HG03342 (cell line): ENCODE measurements at regions not wholly inside any gene's neighbourhood (a gene's known extent, or its start where the extent isn't known, plus 50 kb on each side); places are given as distances from the start of the nearest gene placed in this dataset.

Source experiments
- ATAC-seq: cut with Tn5 transposase; IDR thresholded peaks from one replicate; pipeline ENCODE4 v1.9.1; 2021; ENCODE audit warnings: mild to moderate bottlenecking, moderate library complexity; ENCODE audit not compliant: unreplicated experiment

DNA sequence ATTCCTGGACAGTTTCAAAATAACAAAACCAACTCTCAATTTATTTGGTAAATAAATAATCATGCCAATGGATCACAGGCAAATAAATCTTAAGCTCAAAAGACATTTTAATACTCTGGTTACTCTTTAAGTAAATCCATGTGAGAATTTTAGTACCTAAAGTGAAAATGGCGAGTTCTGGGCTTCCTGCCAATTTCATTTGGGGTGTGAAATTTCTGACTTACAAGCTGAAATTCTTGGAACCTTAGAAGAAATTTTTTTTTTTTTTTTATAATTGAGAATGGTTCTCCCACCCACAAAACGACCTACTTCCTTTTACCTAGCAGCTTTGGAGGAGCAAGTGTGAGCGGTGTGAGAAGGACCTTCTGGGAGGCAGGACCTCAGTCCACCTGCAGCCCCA lies 354.5 kb upstream of the NBEA start:
- no peak for ATAC-seq

DNA sequence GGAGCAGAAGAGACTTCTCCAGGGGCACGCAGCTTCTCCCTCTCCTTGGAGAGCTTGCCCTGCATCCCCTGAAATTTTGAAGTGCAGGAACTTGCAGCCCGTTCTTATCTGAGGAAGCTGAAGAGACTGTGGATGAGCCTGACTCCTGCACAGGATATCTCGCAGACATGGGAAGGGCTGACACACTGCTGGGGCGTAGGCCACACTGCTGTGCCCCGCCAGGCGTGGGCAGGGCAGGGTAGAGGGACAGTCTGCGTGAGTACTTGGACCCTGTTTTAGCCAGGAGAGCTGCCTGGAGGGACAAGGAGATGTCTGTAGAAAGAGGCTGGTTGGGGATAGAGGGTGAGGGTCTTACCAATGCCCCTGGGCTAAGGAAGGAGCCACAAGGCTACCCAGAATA lies 353.7 kb upstream of the NBEA start:
- ATAC-seq: no peak

DNA sequence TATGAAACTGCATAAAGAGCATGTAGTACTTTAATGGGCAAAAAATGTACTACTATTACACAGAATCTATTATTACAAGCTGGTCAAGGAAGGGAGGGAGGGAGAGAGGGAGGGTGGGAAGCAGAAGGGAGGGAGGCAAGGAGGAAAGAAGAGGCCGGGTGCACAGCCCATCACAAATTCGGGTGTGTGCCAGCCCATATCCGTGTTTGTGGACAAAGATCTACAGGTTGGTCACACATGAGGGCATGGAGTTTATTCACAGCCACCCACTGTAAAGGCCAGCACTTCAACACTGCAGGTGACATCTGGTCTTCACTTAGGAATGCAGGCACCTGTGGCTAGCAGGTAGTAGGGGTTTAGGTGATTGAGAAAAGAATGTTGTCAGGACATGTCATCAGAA lies 352.5 kb upstream of the NBEA start:
- no peak for ATAC-seq

DNA sequence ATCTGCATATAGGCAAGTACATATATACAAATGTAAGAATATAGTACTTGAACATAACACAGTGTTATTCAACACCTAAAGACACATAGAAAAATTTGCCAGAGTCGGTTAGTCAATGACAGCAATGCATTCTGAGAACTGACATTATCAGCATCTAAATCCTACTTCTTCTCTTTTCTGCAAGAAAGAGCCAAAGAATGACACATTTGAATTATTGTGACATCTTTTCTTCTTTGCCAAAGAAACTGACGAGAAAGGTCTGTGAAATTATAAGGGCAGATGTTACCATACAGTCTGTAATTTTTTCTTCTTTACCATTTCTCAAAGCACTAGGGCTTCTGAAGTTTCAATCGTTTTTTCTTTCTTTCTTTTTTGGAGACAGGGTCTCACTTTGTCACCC lies 350.9 kb upstream of the NBEA start:
- ATAC-seq: no peak

DNA sequence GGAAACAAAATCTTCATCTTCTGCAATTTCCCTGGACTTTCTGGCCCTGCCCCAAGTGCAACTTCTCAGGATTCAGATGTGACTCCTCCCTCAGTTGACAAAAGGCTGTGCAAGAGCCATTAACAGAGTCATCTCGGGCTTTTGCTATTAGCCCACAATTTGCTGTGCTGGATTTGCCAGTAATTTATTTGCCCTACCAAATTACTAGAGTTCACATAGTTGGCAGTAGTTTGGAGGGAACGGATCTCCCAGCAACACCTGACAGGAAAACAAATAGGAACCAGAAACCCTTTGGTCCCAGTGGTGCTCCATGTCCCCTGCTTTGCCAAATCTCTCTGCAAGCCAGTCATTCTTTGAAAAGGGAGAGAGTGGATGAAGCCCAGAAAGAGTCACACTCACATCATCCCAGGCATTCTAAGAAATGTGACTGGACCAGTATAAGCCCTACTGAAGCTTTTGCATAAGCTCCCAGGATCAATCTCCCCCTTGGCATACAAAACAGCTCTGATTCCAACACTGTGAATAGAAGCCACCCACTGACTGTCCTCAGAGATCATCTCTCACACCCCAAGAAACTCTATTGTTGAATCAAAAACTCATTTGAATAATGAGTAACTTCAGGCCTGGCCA lies 350.1 kb upstream of the NBEA start:
- no peak for ATAC-seq

DNA sequence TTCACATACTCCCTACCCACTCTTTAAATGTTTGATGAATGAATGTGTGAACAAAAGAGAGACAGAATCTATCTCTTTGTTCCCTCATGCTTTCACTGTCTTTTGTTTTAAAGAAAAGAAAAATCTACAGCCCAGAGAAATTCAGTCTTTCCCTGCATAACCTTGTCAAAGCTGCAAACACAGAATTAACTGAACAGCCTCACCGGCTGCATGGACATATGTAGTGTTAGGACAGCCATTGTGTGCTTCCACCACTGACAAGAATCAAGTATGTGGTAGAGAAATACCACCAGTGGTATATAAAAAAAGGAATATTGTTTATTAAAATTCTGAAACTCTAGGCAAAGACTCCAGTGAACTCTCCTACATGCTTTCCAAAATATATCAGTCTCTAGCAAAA lies 348.4 kb upstream of the NBEA start:
- no peak for ATAC-seq

DNA sequence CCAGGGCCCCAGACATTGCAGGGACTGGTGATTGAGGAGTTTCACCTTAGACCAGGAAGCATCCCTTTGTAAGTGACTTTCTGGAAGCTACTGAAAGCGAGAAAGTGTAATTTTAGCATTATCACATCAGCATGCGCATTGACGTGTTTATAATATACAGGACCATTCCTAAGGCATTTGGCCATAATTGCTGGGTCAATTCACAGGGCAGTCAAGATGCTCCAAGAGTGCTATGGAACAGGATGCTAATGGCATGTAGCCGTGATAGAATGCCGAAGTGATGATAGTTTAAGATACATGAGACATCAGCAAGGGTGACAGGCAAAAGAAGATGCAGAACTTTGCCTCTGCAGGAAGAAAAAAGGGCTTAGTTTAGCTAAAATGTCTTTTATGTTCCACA lies 347.6 kb upstream of the NBEA start:
- ATAC-seq: no peak

DNA sequence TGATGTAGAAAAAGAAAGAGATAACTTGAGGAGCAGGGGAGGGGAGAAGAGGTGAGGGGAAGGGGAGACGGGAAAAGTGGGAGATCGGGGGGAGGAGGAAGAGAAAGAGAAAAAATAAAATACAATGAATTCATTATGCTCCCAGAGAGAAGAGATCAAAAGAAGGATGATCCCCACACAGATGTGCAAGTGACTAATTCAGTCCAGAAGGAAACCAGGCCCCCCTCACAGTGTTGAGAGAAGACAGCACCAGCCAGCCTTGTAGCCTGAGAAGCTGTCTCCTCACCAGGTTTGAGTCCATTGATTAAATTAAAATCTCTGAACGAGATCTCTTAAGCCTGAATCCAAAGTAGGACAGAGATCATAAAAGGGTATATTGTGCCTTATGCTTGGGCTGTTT lies 333.7 kb upstream of the NBEA start:
- no peak for ATAC-seq

DNA sequence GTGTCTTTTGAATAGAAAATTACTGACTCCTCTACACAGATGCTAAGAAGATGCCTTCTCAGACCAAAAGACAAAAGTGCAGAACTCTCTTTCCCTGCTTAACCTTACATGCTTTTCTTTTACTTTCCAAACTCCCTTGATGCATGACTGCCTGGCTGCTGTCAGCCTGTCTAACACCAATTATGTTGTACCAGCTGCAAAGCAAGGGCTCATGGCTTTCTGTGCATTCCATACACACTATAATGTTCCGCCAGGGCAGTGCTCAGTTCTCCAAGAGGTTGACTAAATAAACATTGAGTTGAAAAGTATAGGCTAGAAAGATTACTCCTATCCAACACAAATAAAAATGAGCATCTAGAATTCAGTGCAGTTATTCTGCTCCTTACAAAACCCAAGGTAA lies 330.4 kb upstream of the NBEA start:
- no peak for ATAC-seq

DNA sequence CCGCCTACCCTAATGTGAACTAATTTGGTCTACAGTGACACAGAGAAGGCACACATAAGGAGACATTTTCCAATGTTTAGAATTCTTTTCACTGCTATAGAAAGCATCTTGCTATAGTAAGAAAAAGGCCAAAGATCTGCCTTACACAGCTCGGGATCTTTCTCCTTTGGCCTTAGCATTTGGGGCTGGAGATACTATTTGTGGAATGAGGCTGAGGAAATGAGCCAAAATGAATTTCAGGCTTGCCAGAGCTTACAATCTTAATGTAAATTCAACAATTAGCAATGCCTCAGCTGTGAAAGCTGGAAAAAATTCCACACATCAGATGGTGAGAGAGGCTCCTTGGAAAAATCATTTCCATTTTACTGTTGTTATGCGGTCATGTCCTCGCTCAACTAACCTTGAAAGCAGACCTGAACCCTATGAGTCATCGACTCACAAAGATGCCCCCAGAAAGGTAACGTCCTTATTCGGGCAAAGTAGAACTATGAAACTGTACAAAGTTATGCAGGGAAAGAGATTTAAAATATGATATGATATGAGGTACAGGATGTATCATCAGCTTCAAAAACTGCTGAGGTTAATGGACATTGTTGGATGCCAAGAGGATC lies 324.5 kb upstream of the NBEA start:
- no peak for ATAC-seq

DNA sequence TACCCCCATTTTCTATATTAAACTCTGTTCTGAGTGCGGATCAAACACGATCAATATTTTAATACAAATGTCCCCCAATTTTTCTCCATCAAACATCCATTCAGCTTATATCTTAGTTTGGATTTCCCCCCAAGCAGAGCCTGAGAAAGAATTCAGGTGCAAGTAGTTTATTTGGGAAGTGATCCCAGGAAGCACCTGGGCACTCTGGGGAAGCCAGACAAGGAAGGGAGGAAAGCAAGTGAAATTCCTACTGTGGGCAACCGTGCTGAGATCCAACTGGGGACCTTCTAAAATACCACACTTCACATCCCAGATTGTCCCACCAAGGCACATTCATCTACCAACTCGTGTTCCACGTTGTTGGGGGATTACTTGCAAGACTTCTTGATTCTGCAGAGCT lies 323.4 kb upstream of the NBEA start:
- ATAC-seq: no peak

DNA sequence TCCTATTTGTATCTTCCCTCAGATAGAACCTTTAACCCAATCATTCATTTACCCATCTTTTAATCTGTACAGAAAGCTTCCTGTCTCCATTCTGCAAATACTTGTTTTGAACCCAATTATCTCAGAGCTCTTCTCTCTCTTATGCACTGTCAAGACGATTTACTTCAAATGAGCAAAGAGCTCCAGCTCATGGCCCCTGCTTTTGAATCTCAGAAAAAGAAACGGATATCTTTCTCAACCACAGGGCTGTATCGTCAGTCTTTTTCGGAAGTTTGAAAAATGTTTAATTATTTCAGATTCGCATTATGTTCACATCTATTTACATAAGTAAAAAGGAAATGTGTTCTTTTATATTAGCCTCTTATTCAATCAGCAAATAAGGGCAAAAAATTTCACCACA lies 322.7 kb upstream of the NBEA start:
- no peak for ATAC-seq

DNA sequence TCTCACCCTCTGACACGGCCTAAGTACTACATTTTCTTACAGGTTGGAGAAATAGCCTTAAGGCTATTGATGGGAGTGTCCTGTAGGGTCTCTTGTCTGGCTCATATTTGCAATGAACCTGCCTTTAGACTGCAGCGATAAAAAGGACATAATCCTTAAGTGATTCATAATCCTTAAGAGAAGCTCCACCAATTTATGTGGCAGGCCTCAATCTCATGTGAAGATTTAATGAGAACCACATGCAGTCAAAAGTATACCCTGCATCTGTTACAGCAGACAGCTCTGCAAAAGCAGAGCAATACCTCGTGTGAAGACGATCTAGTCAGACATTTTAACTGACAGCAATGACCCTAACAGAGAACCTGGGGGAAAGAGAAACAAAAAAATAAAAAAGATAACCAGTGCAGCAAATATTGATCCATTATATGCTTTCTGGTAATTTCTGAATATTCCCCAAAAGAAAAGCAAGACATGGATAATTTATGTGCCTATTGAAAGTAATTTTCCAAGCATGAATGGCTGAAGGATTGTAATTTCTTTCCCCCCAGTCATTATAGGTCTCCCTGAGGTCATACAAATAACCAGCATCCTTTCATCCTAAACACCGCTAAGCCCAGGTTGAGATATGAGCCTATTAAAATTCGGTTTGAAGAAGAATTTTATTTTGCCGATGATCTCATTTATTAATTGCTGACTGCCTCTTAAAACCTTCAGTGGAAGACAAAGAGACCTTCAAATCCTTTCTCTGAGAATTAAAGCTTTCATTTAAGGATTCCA lies 321.8 kb upstream of the NBEA start:
- ATAC-seq: no peak

DNA sequence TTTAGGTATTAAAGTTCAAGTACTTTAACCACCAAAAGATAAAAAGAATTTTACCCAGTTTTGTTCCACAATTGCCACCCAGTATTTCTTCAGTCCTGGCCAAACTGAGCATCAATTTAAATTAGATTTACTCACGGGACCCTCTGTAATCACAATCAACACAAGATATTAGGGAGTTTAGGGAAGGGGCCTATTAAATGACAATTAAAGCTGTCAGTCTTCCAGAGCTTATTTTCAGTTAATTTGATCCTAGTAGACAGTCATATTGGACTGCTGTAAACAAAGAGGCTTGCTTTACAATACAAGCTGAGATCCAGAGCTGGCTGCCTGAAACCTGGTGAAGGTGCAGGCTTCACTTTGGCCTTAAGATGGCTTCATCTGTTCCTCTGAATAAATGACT lies 321.2 kb upstream of the NBEA start:
- ATAC-seq: no peak

DNA sequence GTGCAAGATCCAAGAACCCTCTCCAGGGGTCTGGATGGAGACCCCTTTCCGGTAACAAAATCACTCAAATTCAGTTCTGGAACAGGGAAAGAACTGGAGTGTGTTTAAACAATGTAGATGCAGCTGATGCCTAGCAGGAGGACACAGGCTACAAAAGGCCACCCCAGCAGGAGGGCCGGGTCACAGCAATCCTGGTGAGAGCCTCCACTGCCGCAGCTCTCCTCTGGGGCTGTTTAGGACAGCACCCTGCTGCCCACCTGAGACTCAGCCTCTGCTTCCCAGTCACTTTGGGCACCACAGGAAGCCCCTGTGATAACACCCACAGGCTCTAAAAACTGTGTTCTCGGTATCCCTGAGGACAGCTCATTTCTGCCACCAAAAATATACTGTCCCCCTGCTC lies 318.7 kb upstream of the NBEA start:
- ATAC-seq: no peak

DNA sequence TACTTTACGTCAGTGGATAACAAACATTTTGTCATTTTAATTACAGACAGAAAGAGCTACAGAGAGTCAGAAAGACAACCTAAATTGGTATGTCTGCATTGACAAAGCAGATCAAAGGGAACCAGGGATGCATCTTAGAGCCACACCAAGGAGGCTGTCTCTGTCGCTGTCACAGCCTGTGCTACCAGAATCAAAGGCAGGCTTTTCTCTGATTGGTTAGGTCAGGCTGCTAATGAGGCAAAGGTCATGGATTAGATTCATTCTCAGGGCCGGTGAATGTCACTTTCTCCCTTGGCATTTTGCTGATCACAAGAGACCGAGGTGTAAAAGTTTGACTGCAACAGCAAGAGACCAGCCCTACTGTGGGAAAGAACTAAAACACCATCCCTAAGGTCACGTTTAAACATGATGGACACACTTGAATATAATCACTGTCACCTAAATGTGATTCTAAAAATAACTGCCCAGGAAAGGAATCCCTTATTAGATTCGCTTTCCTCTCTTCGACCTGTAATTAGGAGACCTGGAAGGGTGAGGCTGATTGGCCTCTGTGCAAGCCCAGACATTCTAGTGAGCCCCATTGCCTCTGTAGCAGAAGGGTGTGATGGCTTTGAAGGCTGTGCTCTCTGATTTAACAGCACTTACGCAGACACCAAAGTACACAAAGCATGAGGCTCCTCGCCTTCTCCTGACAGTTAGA lies 314.4 kb upstream of the NBEA start:
- ATAC-seq: no peak

DNA sequence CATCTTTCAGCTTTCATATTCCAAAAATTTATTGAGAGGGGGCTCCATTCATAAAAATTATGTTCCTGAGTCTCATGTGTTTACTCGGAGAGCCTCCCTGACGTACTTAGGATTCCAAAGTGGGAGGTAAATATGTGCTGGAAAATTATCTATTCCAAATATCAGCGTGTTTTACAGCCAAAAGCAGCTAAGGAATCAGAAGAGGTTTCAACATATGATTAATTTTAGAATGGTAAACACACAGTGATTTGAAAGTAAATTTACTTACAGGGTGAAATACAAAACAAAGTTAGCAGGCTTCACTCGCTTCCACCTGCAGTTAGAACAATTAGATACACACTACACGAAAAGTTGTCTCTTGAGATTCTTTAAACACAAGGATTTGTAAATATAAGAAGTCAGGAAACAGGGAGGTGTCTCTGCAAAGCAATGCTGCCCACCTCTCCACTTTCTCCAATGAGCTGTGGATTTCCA lies 313.8 kb upstream of the NBEA start:
- ATAC-seq: no peak

DNA sequence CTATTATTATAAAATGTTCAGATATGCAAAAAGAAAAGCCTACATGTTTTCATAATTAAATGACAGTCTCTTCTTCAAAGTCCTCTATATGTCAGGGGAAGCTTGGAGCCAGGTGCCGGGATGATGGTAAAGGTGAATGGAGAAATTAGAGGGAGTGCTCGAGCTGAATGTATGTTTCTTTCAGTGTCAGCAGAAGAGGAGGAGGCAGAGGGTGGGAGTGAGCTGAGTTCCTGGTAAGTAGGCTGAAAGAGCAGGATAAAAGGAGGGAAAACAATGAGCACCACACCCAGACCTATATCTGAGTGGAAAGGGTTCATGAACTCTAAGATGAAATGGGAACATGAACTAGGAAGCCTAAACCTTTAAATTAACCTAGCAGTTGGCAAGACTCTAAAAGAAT lies 307.6 kb upstream of the NBEA start:
- ATAC-seq: no peak

DNA sequence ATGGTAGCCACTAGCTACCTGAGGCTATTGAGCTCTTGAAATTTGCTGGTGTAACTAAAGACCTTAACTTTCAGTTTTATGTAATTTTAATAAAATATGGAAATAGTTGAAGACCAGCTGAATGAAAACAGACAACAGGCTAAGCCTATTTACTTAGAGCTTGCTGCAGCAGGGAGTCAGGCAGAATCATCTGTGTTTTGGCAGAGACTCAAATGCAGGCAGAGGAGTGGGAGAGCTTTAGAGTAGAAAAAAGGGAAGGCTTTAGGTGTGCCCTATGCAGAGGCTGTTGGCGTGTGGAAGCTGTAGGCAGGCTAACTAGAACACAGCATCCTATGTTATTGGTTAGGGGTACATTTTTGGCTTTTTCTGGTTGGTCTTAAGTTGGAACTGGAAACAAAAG lies 304.9 kb upstream of the NBEA start:
- ATAC-seq: no peak

DNA sequence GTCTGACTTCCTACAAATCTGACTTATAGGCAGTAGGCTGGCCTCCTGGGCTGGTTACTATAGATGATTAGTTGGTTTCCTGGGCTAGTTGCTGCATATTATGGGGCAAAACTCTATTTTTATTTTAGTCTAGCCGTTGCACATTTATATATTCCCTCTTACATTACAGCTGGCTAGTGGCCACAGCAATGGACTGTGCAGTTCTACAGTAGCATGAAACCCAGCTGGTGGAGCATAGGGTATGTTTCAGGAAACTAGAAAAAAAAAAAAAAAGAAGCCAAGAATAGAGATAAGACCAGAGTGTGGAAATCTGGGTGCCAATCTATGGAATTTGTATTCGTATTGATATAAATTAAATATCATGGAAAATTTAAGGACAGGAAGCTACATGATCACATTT lies 304.4 kb upstream of the NBEA start:
- no peak for ATAC-seq

DNA sequence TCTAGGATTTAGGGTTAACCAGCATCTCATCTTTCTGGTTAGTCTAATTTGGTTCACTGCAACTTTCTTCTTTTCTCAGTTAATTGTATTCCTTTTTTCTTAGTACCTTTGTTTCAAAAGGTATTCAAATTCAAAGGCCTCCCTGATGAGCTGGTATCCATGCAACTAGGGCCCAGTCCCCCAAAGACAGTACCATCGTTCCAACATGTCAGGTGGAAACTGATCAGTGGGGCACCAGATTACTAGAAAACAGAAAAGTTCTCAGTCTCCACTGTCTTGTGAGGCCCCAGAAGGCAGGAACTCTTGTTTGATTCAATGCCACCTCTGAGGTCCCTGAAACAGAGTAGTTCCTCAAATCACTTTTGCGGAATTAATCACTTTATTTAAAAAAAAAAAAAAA lies 303.2 kb upstream of the NBEA start:
- no peak for ATAC-seq
